Activated CD4-positive, alpha-beta T cell treated with anti-CD3 and anti-CD28 coated beads, Interleukin-2, amount 10 ng/mL, durations not matched to agents 24 days and 14 days (primary cell): ENCODE measurements at regions not wholly inside any gene's neighbourhood (a gene's known extent, or its start where the extent isn't known, plus 50 kb on each side); places are given as distances from the start of the nearest gene placed in this dataset.

Experiments used
- DNase-seq: peaks from one replicate; pipeline ENCODE4 v3.0.0; 2022
- H3K27ac Mint-ChIP-seq: one replicate; pipeline ENCODE4 v1.8.0; 2022; ENCODE audit warnings: mild to moderate bottlenecking, mixed read lengths
- H3K27me3 Mint-ChIP-seq: one replicate; pipeline ENCODE4 v1.8.0; 2022; ENCODE audit warnings: mixed read lengths
- H3K36me3 Mint-ChIP-seq: one replicate; pipeline ENCODE4 v1.8.0; 2022; ENCODE audit warnings: low read depth, mild to moderate bottlenecking, mixed read lengths
- H3K4me1 Mint-ChIP-seq: one replicate; pipeline ENCODE4 v1.8.0; 2021; ENCODE audit warnings: mixed read lengths
- H3K4me3 Mint-ChIP-seq: one replicate; pipeline ENCODE4 v1.8.0; 2022; ENCODE audit warnings: mild to moderate bottlenecking, moderate library complexity, mixed read lengths
- H3K9me3 Mint-ChIP-seq: one replicate; pipeline ENCODE4 v1.8.0; 2021; ENCODE audit warnings: mixed read lengths
- intact Hi-C: fragments of 100-400 bp; cut with micrococcal nuclease; formaldehyde crosslinking; loops from one replicate; pipeline ENCODE4 v1.15.1; 2023

DNA sequence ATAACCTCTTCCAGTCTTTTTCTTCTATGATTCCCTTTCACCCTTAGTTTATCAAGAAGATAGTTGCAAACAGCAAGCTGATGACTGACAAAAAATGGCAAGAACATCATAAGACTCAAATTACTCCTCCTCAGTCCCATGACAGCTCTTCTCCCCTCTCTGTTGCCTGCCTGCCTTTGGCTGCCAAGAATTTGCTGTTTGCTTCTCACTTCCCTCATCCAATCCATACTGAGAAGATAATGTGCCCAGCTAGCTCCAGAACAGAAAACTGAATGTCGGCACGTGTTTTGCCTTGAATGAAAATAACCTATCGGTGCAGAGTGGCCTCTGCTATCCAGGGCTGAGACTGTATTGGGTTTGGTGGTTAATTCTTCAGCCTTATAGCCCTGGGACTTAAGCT lies 192.1 kb downstream of the PPARGC1A start:
- no peak overlapping the region for H3K4me3 Mint-ChIP-seq
- H3K27ac Mint-ChIP-seq: no peak overlapping the region
- H3K27me3 Mint-ChIP-seq: no peaks in the 10 kb centered on the region
- H3K9me3 Mint-ChIP-seq: no peaks in the 10 kb centered on the region
- no peaks in the 10 kb centered on the region for H3K36me3 Mint-ChIP-seq
- no peak for DNase-seq
- H3K4me1 Mint-ChIP-seq: no peaks in the 10 kb centered on the region
- intact Hi-C loops: no loop called here

GRCh38 chr4:23697001-23697528 lies 192.8 kb downstream of the PPARGC1A start:
- Mint-ChIP-seq H3K27me3 (no peaks in the 10 kb centered on the region), H3K9me3 (no peaks in the 10 kb centered on the region)

GRCh38 chr4:23686169-23686897 lies 203.5 kb downstream of the PPARGC1A start:
- H3K36me3 Mint-ChIP-seq: no peaks in the 10 kb centered on the region
- no peak overlapping the region for H3K4me3 Mint-ChIP-seq
- no peak for DNase-seq
- no peaks in the 10 kb centered on the region for H3K4me1 Mint-ChIP-seq
- H3K27ac Mint-ChIP-seq: no peak overlapping the region
- H3K27me3 Mint-ChIP-seq: no peaks in the 10 kb centered on the region
- intact Hi-C loops: no loop called here
- peaks cover 6% of the 10 kb centered on the region for H3K9me3 Mint-ChIP-seq

More at GRCh38 chr4:23697001-23697528, 192.8 kb downstream of the PPARGC1A start:
- intact Hi-C loops: no loop called here
- Mint-ChIP-seq H3K27ac (no peak overlapping the region), H3K4me1 (no peaks in the 10 kb centered on the region), H3K36me3 (no peaks in the 10 kb centered on the region), H3K4me3 (no peak overlapping the region)
- no peak for DNase-seq

GRCh38 chr4:23685471-23685870 lies 204.4 kb downstream of the PPARGC1A start:
- Mint-ChIP-seq H3K27me3 (no peaks in the 10 kb centered on the region), H3K36me3 (no peaks in the 10 kb centered on the region), H3K27ac (no peak overlapping the region), H3K9me3 (peaks cover 6% of the 10 kb centered on the region), H3K4me3 (no peak overlapping the region), H3K4me1 (no peaks in the 10 kb centered on the region)
- DNase-seq: no peak
- intact Hi-C loops: no loop called here

DNA sequence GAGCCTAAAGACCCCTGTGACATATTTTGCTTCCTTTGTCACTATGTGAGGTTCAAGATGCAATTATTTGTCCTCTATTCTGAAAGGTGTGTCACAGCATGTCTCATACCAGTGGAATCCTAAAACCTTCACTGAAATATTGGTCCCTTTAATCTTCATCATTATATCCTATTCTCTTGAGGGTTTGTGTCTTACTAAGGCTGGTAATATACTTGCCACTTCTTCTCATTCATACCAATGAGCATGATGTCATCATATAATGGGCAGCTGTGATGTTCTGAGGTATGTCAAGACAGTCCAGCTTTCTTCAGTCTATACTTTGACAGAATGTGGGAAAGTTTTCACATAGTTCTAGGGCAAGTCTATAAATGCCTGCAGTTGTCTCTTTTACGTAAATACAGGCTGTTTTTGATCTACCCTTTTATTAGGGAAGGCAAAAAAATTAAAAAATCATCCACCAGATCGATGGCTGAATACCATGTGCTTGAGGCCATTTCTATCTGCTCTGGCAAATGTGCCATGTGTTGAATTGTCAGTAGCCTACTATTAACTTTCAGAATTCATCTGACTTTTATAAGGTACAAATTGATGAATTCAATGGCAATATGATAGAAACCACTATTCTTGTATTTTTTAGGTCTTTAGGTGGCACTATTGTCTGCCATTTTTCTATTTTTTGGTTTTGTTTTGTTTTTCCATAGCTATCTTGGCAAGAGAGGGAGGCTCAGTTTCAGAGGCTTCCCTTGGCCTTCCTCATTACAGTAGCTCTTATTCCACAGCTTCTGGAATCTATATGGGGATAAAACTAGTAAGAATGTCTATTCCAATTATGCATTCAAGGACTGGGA lies 209.0 kb downstream of the PPARGC1A start:
- no peak overlapping the region for H3K4me3 Mint-ChIP-seq
- no peaks in the 10 kb centered on the region for H3K27me3 Mint-ChIP-seq
- intact Hi-C loops: no loop called here
- DNase-seq: no peak
- H3K36me3 Mint-ChIP-seq: no peaks in the 10 kb centered on the region
- no peaks in the 10 kb centered on the region for H3K4me1 Mint-ChIP-seq
- no peaks in the 10 kb centered on the region for H3K9me3 Mint-ChIP-seq
- H3K27ac Mint-ChIP-seq: no peak overlapping the region

GRCh38 chr4:23674694-23675093 lies 215.2 kb downstream of the PPARGC1A start:
- no peak overlapping the region for H3K4me3 Mint-ChIP-seq
- DNase-seq: no peak
- no peaks in the 10 kb centered on the region for H3K4me1 Mint-ChIP-seq
- intact Hi-C loops: no loop called here
- H3K27me3 Mint-ChIP-seq: no peaks in the 10 kb centered on the region
- no peaks in the 10 kb centered on the region for H3K36me3 Mint-ChIP-seq
- no peaks in the 10 kb centered on the region for H3K9me3 Mint-ChIP-seq
- H3K27ac Mint-ChIP-seq: no peak overlapping the region

- H3K27ac Mint-ChIP-seq: no peak overlapping the region
- H3K36me3 Mint-ChIP-seq: no peaks in the 10 kb centered on the region
- DNase-seq: no peak
- no peaks in the 10 kb centered on the region for H3K27me3 Mint-ChIP-seq
- intact Hi-C loops: no loop called here
- no peak overlapping the region for H3K4me3 Mint-ChIP-seq
- H3K9me3 Mint-ChIP-seq: no peaks in the 10 kb centered on the region
- no peaks in the 10 kb centered on the region for H3K4me1 Mint-ChIP-seq
Observed at GRCh38 chr4:23667659-23668058, 222.2 kb downstream of the PPARGC1A start.

DNA sequence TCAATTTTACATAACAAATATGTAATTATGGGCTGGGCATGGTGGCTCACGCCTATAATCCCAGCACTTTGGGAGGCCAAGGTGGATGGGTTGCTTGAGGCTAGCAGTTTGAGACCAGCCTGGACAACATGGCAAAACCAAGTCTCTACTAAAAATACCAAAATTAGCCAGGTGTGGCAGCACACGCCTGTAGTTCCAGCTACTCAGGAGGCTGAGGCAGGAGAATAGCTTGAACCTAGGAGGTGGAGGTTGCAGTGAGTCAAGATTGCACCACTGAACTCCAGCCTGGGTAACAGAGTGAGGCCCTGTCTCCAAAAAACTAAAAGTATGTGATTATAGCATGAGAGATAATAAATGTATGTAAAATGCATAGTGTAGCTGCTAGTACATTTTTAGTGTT lies 229.0 kb downstream of the PPARGC1A start:
- H3K27me3 Mint-ChIP-seq: no peaks in the 10 kb centered on the region
- no peak overlapping the region for H3K27ac Mint-ChIP-seq
- no peaks in the 10 kb centered on the region for H3K9me3 Mint-ChIP-seq
- no peak overlapping the region for H3K4me3 Mint-ChIP-seq
- DNase-seq: no peak
- no peaks in the 10 kb centered on the region for H3K36me3 Mint-ChIP-seq
- H3K4me1 Mint-ChIP-seq: no peaks in the 10 kb centered on the region
- intact Hi-C loops: no loop called here

GRCh38 chr4:23654791-23655190 lies 235.1 kb downstream of the PPARGC1A start:
- H3K27ac Mint-ChIP-seq: no peak overlapping the region
- no peaks in the 10 kb centered on the region for H3K9me3 Mint-ChIP-seq
- no peaks in the 10 kb centered on the region for H3K27me3 Mint-ChIP-seq
- no peak for DNase-seq
- H3K36me3 Mint-ChIP-seq: no peaks in the 10 kb centered on the region
- no peaks in the 10 kb centered on the region for H3K4me1 Mint-ChIP-seq
- intact Hi-C loops: no loop called here
- H3K4me3 Mint-ChIP-seq: no peak overlapping the region

DNA sequence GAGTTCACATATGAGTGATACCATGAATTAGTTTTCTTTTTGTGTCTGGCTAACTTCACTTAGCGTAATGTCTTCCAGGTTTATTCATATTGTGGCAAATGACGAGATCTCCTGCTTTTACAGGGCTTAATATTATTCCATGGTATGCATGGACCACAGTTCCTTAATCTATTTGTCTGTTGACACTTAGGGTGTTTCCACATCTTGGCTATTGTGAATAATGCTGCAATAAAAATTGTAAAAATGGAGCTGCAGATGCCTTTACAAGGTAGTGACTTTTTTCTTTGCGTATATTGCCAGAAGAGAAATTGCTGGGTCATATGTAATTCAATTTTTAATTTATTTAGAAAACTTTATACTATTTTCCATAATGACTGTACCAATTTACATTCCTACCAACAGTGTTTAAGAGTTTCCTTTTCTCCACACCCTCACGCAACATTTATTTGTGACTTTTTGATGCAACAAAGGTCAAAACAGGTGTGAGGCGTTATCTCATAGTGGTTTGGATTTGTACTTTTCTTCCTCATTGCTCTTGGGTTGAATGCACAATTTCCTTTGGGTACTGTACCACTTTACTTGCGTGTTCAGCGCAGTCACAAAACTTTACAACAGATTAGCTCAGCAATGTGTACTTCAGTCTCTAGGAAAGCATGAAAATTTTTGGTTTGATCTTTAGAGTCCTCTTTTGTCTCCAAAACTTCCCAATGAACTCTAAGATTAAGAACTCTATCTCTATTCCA lies 240.8 kb downstream of the PPARGC1A start:
- Mint-ChIP-seq H3K27ac (no peak overlapping the region), H3K4me3 (no peak overlapping the region), H3K27me3 (no peaks in the 10 kb centered on the region), H3K4me1 (no peaks in the 10 kb centered on the region), H3K9me3 (no peaks in the 10 kb centered on the region), H3K36me3 (no peaks in the 10 kb centered on the region)
- no peak for DNase-seq
- intact Hi-C loops: no loop called here

DNA sequence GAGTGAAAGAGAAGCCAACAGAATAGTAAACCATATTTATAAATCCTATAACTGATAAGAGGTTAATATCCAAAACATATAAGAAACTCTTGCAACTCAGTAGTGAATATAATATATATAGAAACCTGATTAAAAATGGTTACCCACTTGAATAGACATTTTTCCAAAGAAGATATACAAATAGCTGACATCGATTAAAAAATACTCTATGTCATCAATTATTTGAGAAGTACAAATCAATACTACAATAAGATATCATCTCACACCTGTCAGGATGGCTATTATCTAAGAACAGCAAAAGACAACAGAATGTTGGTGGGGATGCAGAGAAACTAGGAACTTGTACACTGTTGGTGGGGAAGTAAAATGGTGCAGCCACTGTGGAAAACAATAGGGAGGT lies 254.4 kb downstream of the PPARGC1A start:
- no peaks in the 10 kb centered on the region for H3K36me3 Mint-ChIP-seq
- no peaks in the 10 kb centered on the region for H3K4me1 Mint-ChIP-seq
- no peak overlapping the region for H3K4me3 Mint-ChIP-seq
- no peak for DNase-seq
- H3K27ac Mint-ChIP-seq: no peak overlapping the region
- intact Hi-C loops: no loop called here
- H3K9me3 Mint-ChIP-seq: no peaks in the 10 kb centered on the region
- no peaks in the 10 kb centered on the region for H3K27me3 Mint-ChIP-seq

DNA sequence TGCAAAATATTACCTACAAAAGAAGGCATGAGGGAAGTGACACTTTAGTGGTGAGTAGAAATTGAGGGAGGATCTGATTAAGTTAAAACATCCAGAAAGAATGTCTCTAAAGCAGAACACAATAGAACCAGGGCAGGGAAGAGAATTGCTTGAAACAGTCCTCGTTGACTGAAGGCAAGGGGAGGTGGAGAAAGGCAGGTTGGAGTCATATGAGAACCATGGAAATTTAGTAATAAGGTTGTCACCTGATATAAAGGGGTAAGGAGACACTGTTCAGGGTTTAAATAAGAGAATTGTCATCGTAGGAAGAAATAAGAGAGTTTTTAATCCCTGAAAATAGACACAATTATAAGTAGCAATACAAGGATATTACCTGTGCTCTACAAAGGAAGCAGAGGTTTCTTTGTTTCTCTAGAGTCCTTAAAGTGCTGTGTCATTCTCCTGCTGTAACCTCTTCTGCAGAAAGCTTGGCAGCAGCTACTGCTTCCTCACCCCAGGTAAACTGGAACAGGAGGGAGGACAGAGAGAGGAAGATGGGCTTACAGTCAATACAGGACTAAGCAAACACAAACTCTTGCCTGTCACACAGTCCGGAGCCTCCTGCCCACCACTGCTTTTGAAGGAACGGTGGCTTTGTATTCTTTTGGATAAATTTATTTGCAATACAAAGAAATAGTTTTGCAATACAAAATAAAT lies 258.4 kb downstream of the PPARGC1A start:
- Mint-ChIP-seq H3K4me3 (no peak overlapping the region), H3K9me3 (no peaks in the 10 kb centered on the region), H3K27ac (no peak overlapping the region), H3K4me1 (no peaks in the 10 kb centered on the region), H3K36me3 (no peaks in the 10 kb centered on the region), H3K27me3 (no peaks in the 10 kb centered on the region)
- intact Hi-C loops: no loop called here
- DNase-seq: no peak

DNA sequence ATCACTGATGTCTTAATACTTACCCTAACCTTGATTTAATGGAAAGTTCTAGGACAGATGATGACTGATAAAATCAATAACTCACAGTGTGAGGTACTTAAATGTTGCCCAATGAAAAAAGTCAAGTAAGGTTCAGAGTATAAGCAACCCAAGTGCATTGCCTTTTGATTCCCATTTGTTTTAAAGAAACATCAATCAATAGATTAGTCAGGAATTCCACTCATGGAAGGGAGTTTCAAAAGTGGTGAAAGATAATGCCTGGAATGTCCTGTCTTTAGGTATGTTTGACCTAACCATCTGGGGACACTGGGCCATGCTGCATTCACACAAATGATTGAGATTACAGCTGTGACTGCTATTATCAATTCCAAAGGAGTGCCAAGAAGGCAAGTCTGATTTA lies 259.7 kb downstream of the PPARGC1A start:
- no peaks in the 10 kb centered on the region for H3K36me3 Mint-ChIP-seq
- H3K4me1 Mint-ChIP-seq: no peaks in the 10 kb centered on the region
- no peak overlapping the region for H3K4me3 Mint-ChIP-seq
- DNase-seq: no peak
- H3K27me3 Mint-ChIP-seq: no peaks in the 10 kb centered on the region
- no peak overlapping the region for H3K27ac Mint-ChIP-seq
- H3K9me3 Mint-ChIP-seq: no peaks in the 10 kb centered on the region
- intact Hi-C loops: no loop called here
